ENCODE measurements at regions not wholly inside any gene's neighbourhood (a gene's known extent, or its start where the extent isn't known, plus 50 kb on each side); places are given as distances from the start of the nearest gene placed in this dataset.

DNA sequence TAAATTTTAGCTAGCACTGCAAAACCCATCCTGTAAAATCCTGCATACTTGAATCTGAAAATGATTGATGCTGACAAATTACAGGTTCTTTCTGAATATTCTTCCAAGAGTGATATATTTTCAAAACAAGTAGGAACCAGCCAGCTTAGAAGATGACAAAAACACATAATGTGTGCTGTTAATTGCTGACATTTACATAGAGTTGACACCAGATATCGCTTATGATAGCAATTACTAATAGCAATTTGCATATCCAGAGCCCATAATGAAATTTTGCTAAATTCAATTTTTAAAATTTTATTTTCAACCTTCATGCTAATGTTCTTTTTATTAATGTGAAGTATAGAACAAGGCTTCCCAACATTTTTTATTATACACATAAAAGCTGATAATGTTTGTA lies 284.5 kb downstream of the SEC23A start:
- Histone ChIP-seq H3K4me3 (no peak overlapping the region), H4K20me1 (replicated peaks; ENCODE audit: control insufficient read depth, insufficient read depth, low read length) (no peaks in the 10 kb centered on the region), H3K9ac (ENCODE audit: insufficient read depth in 1 of 2, low read depth in 2 of 2, low read length in 2 of 2) (no peak overlapping the region), H3K4me1 (replicated peaks in 1 of 2; ENCODE audit: control insufficient read depth in 2 of 2, insufficient read depth in 2 of 2, low read length in 2 of 2) (no peaks in the 10 kb centered on the region), H3K9me3 (replicated peaks; ENCODE audit: control insufficient read depth, insufficient read depth, low read depth, low read length) (no peaks in the 10 kb centered on the region), H3K4me2 (ENCODE audit: insufficient read depth, low read length) (no peak overlapping the region), H2AFZ (ENCODE audit: low read depth, low read length) (no peak overlapping the region), H3K36me3 (ENCODE audit: control insufficient read depth, insufficient read depth, low read length) (no peaks in the 10 kb centered on the region), H3K79me2 (ENCODE audit: control insufficient read depth, insufficient read depth, low read length) (no peaks in the 10 kb centered on the region), H3K27ac (ENCODE audit: extremely low read depth, low read depth, low read length) (no peak overlapping the region), H3K9me1 (ENCODE audit: control insufficient read depth, insufficient read depth, low read length) (no peaks in the 10 kb centered on the region), H3K27me3 (ENCODE audit: control insufficient read depth in 2 of 2, insufficient read depth in 2 of 2, low read length in 2 of 2) (no peaks in the 10 kb centered on the region)
- ATAC-seq (no peak), FAIRE-seq (no peak), DNase-seq (ENCODE audit: extremely low read depth in 1 of 4, low spot score in 3 of 4) (no peak)
- no TSS peak for BruUV-seq (replicated peaks)
- WGBS (ENCODE audit: insufficient coverage, low coverage, missing lambda C conversion rate): 0% methylated on average over 1 of the region's 1 CpG
- intact Hi-C loops (cut with micrococcal nuclease): no loop called here
- TF ChIP-seq SPI1 (IDR thresholded peaks at IDR 0.05; ENCODE audit: borderline replicate concordance, low read depth, low read length) (no peak), GABPB2 (CRISPR knock-in tag; conservative IDR thresholded peaks at IDR 0.05) (no peak)
- ChIA-PET CTCF (ENCODE audit: low intra/inter-chr PET ratio) (no interaction called here), POLR2A (no interaction called here)
- in situ Hi-C loops (cut with MboI): no loop called here

- no peaks in the 10 kb centered on the region for H3K36me3 ChIP-seq (ENCODE audit: control insufficient read depth, insufficient read depth, low read length)
- H3K4me1 ChIP-seq (replicated peaks in 1 of 2; ENCODE audit: control insufficient read depth in 2 of 2, insufficient read depth in 2 of 2, low read length in 2 of 2): no peaks in the 10 kb centered on the region
- no peak for FAIRE-seq
- no peaks in the 10 kb centered on the region for H3K9me3 ChIP-seq (replicated peaks; ENCODE audit: control insufficient read depth, insufficient read depth, low read depth, low read length)
- ChIA-PET POLR2A (no interaction called here), CTCF (ENCODE audit: low intra/inter-chr PET ratio) (no interaction called here)
- H4K20me1 ChIP-seq (replicated peaks; ENCODE audit: control insufficient read depth, insufficient read depth, low read length): no peaks in the 10 kb centered on the region
- intact Hi-C loops (cut with micrococcal nuclease) (no loop called here), in situ Hi-C loops (cut with MboI) (no loop called here)
- H3K4me2 ChIP-seq (ENCODE audit: insufficient read depth, low read length): no peak overlapping the region
- TF ChIP-seq ZNF695 (CRISPR knock-in tag; IDR thresholded peaks at IDR 0.05) (no peak), CTCF (IDR thresholded peaks at IDR 0.05 in 2 of 3, conservative IDR thresholded peaks at IDR 0.05 in 1 of 3; ENCODE audit: insufficient read depth in 2 of 3, low read depth in 1 of 3, low read length in 3 of 3) (0 out of 6 replicates have a peak, but pooled peaks of 1 of the 3 experiments have one; percentile 21), NFIC (IDR thresholded peaks at IDR 0.05) (0 out of 2 replicates have a peak, but pooled peaks have one; percentile 16)
- H3K27ac ChIP-seq (ENCODE audit: extremely low read depth, low read depth, low read length): no peak overlapping the region
- no TSS peak for BruUV-seq (replicated peaks)
- H3K4me3 ChIP-seq: no peak overlapping the region
- H3K9ac ChIP-seq (ENCODE audit: insufficient read depth in 1 of 2, low read depth in 2 of 2, low read length in 2 of 2): no peak overlapping the region
- H2AFZ ChIP-seq (ENCODE audit: low read depth, low read length): no peak overlapping the region
- H3K27me3 ChIP-seq (ENCODE audit: control insufficient read depth in 2 of 2, insufficient read depth in 2 of 2, low read length in 2 of 2): no peaks in the 10 kb centered on the region
- ATAC-seq: no peak
- peak in 1 of 4 experiments; percentile 0 for DNase-seq (ENCODE audit: extremely low read depth in 1 of 4, low spot score in 3 of 4)
- 1% methylated on average over 7 of the region's 7 CpGs for WGBS (ENCODE audit: insufficient coverage, low coverage, missing lambda C conversion rate)
- H3K79me2 ChIP-seq (ENCODE audit: control insufficient read depth, insufficient read depth, low read length): no peaks in the 10 kb centered on the region
- no peaks in the 10 kb centered on the region for H3K9me1 ChIP-seq (ENCODE audit: control insufficient read depth, insufficient read depth, low read length)
Measured at GRCh38 chr14:38808734-38809455, 294.1 kb downstream of the SEC23A start.
